Right lobe of liver (tissue), 6 donors: ENCODE measurements at regions not wholly inside any gene's neighbourhood (a gene's known extent, or its start where the extent isn't known, plus 50 kb on each side); places are given as distances from the start of the nearest gene placed in this dataset.

Source experiments
- ATAC-seq, 4 donors: fragments of 200-7000 bp; cut with Tn5 transposase; one replicate each; pipeline ENCODE4 v1.9.1; 2020; ENCODE audit warnings: mild to moderate bottlenecking in 4 of 4, moderate library complexity in 4 of 4
- DNase-seq, 3 donors: peaks; one replicate each; pipeline ENCODE4 v3.0.0-alpha.2; 2020
- H3K27ac ChIP-seq, 3 donors: fragments of 200-600 bp; one replicate each; pipeline ENCODE4 v1.8.0; 2022
- H3K27me3 ChIP-seq, 2 donors: fragments of 200-600 bp; one replicate each; pipeline ENCODE4 v1.8.0; 2022
- H3K36me3 ChIP-seq, 4 donors: fragments of 200-600 bp; sonication (generic) in 1 of 4; one replicate each; pipeline versions ENCODE4 v1.5.1 to v1.8.0; 2017 to 2022; ENCODE audit warnings: control low read depth in 1 of 4
- H3K4me1 ChIP-seq, 4 donors: fragments of 200-600 bp; sonication (generic) in 1 of 4; one replicate each; pipeline versions ENCODE4 v1.5.1 to v1.8.0; 2017 to 2022; ENCODE audit warnings: control low read depth in 1 of 4
- H3K4me3 ChIP-seq, 3 donors: fragments of 200-600 bp; one replicate each; pipeline ENCODE4 v1.8.0; 2022
- H3K9me3 ChIP-seq, 4 donors: fragments of 200-600 bp; sonication (generic) in 1 of 4; one replicate each; pipeline versions ENCODE4 v1.5.1 to v1.8.0; 2017 to 2022; ENCODE audit warnings: control low read depth in 1 of 4
- POLR2A ChIP-seq: fragments of 450-650 bp; IDR thresholded peaks from one replicate; pipeline ENCODE4 v1.6.1; 2017; ENCODE audit warnings: antibody characterized with exemption, mild to moderate bottlenecking
- WGBS: methylation state at CpG from one replicate; pipeline ENCODE4 v1.1.6; 2018; ENCODE audit warnings: low coverage, low lambda C conversion rate; ENCODE audit not compliant: insufficient coverage; ENCODE audit errors: missing lambda C conversion rate; 5-methylcytosine and 5-hydroxymethylcytosine counted together
- intact Hi-C, 2 donors: fragments of 100-400 bp; cut with DNase I; formaldehyde crosslinking; loops; one replicate each; pipeline versions ENCODE4 v1.11.2 to v1.14.1; 2022
- TF ChIP-seq, protein P1 (sequence below), 4 donors: fragments of 200-600 bp in 3 of 4; fragments of 450-650 bp in 1 of 4; IDR thresholded peaks; one replicate each; pipeline versions ENCODE4 v1.5.1 to v1.8.0; 2016 to 2022; ENCODE audit warnings: antibody characterized with exemption in 4 of 4, mild to moderate bottlenecking in 2 of 4
- donor health status: DM: no; HTN: yes; CAD: no.
- donor health status: DM: no; HTN: no; CAD: no.
- donor health status: DM: no; HTN: no; CAD: no.
- donor health status: DM: no; HTN: yes; CAD: no.
- donor health status: DM: no; HTN: yes; CAD: no.

DNA sequence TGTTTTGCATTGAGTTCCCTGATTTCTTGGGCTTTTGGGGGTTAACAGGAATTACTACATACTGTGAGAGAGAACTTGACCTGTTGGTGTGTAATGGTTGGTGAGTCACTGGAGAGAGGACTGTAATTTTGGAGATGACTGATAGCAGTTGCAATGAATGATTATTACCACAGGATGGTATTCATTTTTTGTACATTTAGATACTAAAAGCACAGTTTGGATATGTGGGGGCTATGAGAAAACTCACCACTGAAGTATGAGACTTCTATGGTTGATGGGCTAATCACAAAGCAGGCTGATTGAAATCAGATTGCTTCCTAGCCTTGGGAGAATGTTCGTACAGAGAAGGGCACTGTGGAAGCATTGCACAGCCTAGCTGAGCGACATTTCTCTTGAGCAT lies 1571.3 kb upstream of the PRMT6 start:
- no peak for ATAC-seq
- no peaks in the 10 kb centered on the region for H3K27me3 ChIP-seq
- no peak for DNase-seq
- TF ChIP-seq POLR2A: no peak
- TF ChIP-seq, protein P1, sequence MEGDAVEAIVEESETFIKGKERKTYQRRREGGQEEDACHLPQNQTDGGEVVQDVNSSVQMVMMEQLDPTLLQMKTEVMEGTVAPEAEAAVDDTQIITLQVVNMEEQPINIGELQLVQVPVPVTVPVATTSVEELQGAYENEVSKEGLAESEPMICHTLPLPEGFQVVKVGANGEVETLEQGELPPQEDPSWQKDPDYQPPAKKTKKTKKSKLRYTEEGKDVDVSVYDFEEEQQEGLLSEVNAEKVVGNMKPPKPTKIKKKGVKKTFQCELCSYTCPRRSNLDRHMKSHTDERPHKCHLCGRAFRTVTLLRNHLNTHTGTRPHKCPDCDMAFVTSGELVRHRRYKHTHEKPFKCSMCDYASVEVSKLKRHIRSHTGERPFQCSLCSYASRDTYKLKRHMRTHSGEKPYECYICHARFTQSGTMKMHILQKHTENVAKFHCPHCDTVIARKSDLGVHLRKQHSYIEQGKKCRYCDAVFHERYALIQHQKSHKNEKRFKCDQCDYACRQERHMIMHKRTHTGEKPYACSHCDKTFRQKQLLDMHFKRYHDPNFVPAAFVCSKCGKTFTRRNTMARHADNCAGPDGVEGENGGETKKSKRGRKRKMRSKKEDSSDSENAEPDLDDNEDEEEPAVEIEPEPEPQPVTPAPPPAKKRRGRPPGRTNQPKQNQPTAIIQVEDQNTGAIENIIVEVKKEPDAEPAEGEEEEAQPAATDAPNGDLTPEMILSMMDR (IDR thresholded peaks at IDR 0.05): no peak
- intact Hi-C loops: no loop called here
- H3K27ac ChIP-seq: no peak overlapping the region
- no peak overlapping the region for H3K4me3 ChIP-seq
- H3K4me1 ChIP-seq: no peaks in the 10 kb centered on the region
- no peaks in the 10 kb centered on the region for H3K9me3 ChIP-seq
- no peaks in the 10 kb centered on the region for H3K36me3 ChIP-seq
- no CpG with 5 or more reads among the region's 2 CpGs for WGBS

DNA sequence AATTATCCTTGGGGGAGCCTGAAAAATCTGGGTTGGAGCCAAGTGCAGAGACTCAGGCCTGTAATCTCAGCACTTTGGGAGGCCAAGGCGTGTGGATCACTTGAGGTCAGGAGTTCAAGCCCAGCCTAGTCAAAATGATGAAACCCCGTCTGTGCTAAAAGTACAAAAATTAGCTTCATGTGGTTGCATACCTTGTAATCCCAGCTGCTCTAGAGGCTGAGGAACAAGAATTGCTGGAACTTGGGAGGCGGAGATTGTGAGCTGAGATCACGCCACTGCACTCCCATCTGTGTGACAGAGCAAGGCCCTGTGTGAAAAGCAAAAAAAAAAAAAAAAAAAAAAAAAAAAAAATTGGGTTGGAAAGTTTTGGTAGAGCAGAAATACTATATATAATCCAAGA lies 1563.6 kb upstream of the PRMT6 start:
- H3K9me3 ChIP-seq: no peaks in the 10 kb centered on the region

DNA sequence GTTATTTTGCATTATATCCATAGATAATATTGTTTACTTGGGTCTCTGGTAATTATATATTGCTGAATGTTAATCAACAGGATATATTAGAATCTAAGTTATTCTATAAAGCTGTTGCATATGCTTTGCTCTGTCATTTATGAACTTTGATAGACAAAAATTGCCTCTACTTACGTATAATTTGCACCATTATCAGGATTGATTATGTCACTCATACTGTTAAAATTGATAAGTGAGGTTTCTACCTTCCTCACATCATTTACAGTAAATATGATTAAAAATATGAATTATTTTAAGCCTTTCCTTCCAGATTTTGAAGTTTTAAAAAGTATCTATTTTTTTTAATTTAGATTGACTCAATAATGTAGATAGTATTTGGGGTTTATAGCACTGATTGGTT lies 1540.4 kb upstream of the PRMT6 start:
- DNase-seq (no peak), ATAC-seq (no peak)
- Histone ChIP-seq H3K27ac (no peak overlapping the region), H3K4me3 (no peak overlapping the region), H3K27me3 (no peaks in the 10 kb centered on the region), H3K36me3 (no peaks in the 10 kb centered on the region), H3K4me1 (no peaks in the 10 kb centered on the region), H3K9me3 (no peaks in the 10 kb centered on the region)
- intact Hi-C loops: no loop called here
- WGBS: 17% methylated on average over 1 of the region's 1 CpG
- TF ChIP-seq, protein P1 (IDR thresholded peaks at IDR 0.05): no peak
- TF ChIP-seq POLR2A: no peak

More for the DNA sequence above, 1563.6 kb upstream of the PRMT6 start:
- ATAC-seq (no peak), DNase-seq (no peak)
- WGBS: 29% methylated on average over 1 of the region's 4 CpGs
- intact Hi-C loops: no loop called here
- Histone ChIP-seq H3K4me1 (no peaks in the 10 kb centered on the region), H3K4me3 (no peak overlapping the region), H3K27me3 (no peaks in the 10 kb centered on the region), H3K36me3 (no peaks in the 10 kb centered on the region), H3K27ac (no peak overlapping the region)
- TF ChIP-seq, protein P1 (IDR thresholded peaks at IDR 0.05): no peak
- TF ChIP-seq POLR2A: no peak

DNA sequence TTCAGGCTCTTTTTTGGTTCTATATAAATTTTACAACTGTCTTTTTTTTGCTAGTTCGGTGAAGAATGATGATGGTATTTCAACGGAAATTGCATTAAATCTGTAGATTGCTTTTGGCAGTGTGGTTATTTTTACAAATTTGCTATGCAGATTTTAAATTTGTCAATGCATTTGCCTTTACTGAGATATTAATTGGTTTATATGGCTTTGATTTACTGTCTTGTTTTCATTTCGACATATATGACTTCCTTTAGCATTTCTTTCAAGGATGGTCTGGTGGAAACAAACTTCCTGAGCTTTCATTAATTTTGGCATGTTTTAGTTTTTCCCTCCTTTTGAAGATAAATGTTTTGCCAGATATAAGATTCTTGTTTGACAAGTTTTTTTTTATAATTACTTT lies 1522.5 kb upstream of the PRMT6 start:
- H3K9me3 ChIP-seq: no peaks in the 10 kb centered on the region
- 53% methylated on average over 3 of the region's 3 CpGs for WGBS
- intact Hi-C loops: no loop called here
- H3K27ac ChIP-seq: no peak overlapping the region
- no peaks in the 10 kb centered on the region for H3K4me1 ChIP-seq
- DNase-seq: no peak
- H3K4me3 ChIP-seq: no peak overlapping the region
- no peak for ATAC-seq
- H3K27me3 ChIP-seq: no peaks in the 10 kb centered on the region
- H3K36me3 ChIP-seq: no peaks in the 10 kb centered on the region
- no peak for TF ChIP-seq POLR2A
- TF ChIP-seq, protein P1 (IDR thresholded peaks at IDR 0.05): no peak

DNA sequence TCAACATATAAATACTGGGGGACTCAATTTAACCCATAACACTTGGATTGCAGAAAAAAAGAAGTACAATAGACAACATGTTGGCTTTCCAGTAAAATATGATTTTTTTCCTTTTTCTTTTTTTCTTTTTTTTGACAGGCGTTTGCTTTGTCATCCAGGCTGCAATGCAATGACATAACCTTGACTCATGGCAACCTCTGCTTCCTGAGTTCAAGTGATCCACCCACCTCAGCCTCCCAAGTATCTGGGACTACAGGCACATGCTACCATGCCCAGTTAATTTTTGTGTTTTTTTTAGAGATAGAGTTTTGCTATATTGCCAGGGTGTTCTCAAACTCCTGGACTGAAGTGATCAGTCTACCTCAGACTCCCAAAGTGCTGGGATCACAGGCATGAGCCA lies 1512.0 kb upstream of the PRMT6 start:
- no peak overlapping the region for H3K27ac ChIP-seq
- H3K36me3 ChIP-seq: no peaks in the 10 kb centered on the region
- ATAC-seq: no peak
- no peaks in the 10 kb centered on the region for H3K27me3 ChIP-seq
- no peaks in the 10 kb centered on the region for H3K9me3 ChIP-seq
- 18% methylated on average over 1 of the region's 1 CpG for WGBS
- no peak for DNase-seq
- no peak for TF ChIP-seq POLR2A
- TF ChIP-seq, protein P1 (IDR thresholded peaks at IDR 0.05): no peak
- intact Hi-C loops: no loop called here
- H3K4me3 ChIP-seq: no peak overlapping the region
- no peaks in the 10 kb centered on the region for H3K4me1 ChIP-seq
